Ascending aorta (tissue), 2 donors: ENCODE measurements at regions not wholly inside any gene's neighbourhood (a gene's known extent, or its start where the extent isn't known, plus 50 kb on each side); places are given as distances from the start of the nearest gene placed in this dataset.

Experiments
- DNase-seq, 2 donors: peaks; one replicate each; pipeline ENCODE4 v3.0.0-alpha.2; 2019; ENCODE audit warnings: low spot score in 2 of 2
- H3K27ac ChIP-seq, 2 donors: fragments of 200-600 bp; sonication (generic); one replicate each; pipeline ENCODE4 v1.5.1; 2016 to 2017; ENCODE audit warnings: mild to moderate bottlenecking in 1 of 2
- H3K27me3 ChIP-seq: fragments of 200-600 bp; sonication (generic); one replicate; pipeline ENCODE4 v1.5.1; 2017
- H3K36me3 ChIP-seq, 2 donors: fragments of 200-600 bp; sonication (generic); one replicate each; pipeline ENCODE4 v1.5.1; 2016
- H3K4me1 ChIP-seq, 2 donors: fragments of 200-600 bp; sonication (generic); one replicate each; pipeline ENCODE4 v1.5.1; 2016 to 2017; ENCODE audit warnings: mild to moderate bottlenecking in 1 of 2
- H3K4me3 ChIP-seq, 2 donors: fragments of 200-600 bp; sonication (generic); one replicate each; pipeline ENCODE4 v1.5.1; 2016 to 2017; ENCODE audit warnings: mild to moderate bottlenecking in 1 of 2
- H3K9me3 ChIP-seq, 2 donors: fragments of 200-600 bp; sonication (generic); one replicate each; pipeline ENCODE4 v1.5.1; 2016
- intact Hi-C: fragments of 100-400 bp; cut with DNase I; formaldehyde crosslinking; loops from one replicate; pipeline ENCODE4 v1.15.1; 2023
- TF ChIP-seq, protein P1 (sequence below), 3 experiments: fragments of 200-600 bp in 2 of 3; fragments of 450-650 bp in 1 of 3; sonication (generic) in 2 of 3; IDR thresholded peaks; one replicate each; pipeline ENCODE4 v1.5.1; 2016 to 2019; ENCODE audit warnings: antibody characterized with exemption in 3 of 3, mild to moderate bottlenecking in 1 of 3, moderate library complexity in 1 of 3

DNA sequence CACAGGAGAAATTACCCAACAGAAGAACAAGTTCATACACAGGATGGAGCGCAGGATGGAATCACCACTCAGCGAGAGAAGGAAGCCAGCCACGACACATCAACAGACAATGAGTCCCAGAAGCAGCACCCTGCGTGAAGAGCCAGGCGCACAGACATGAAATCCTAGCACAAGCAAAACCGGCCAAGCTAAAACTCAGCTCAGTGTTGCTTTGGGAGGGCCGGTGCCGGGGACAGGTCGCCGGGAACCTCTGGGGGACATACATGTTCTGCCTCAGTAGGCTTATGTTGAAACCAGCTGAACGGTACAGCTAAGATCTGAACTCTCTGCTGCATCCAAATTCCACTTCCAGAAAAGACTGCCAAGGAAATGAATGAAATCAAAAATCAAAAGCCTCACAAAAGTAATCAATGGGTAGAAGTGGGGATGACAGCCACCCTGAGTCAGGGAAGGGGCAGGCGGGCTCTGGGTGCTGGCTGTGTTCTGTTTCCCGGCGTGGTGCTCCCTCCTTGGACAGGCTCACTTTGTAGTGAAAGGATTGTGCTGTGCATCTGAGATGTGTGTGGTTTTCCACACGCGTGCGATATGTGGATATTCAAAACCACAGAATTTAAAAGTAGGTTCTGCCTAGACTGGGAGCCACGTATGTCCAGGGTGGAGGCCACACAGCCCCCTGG is 114.7 kb downstream of the PDGFA start:
- Histone ChIP-seq H3K4me3 (no peak overlapping the region), H3K36me3 (no peaks in the 10 kb centered on the region), H3K27ac (no peak overlapping the region), H3K9me3 (no peaks in the 10 kb centered on the region), H3K27me3 (no peaks in the 10 kb centered on the region), H3K4me1 (no peaks in the 10 kb centered on the region)
- intact Hi-C loops, result no loop called here
- DNase-seq, result no peak
- TF ChIP-seq, protein P1, sequence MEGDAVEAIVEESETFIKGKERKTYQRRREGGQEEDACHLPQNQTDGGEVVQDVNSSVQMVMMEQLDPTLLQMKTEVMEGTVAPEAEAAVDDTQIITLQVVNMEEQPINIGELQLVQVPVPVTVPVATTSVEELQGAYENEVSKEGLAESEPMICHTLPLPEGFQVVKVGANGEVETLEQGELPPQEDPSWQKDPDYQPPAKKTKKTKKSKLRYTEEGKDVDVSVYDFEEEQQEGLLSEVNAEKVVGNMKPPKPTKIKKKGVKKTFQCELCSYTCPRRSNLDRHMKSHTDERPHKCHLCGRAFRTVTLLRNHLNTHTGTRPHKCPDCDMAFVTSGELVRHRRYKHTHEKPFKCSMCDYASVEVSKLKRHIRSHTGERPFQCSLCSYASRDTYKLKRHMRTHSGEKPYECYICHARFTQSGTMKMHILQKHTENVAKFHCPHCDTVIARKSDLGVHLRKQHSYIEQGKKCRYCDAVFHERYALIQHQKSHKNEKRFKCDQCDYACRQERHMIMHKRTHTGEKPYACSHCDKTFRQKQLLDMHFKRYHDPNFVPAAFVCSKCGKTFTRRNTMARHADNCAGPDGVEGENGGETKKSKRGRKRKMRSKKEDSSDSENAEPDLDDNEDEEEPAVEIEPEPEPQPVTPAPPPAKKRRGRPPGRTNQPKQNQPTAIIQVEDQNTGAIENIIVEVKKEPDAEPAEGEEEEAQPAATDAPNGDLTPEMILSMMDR (IDR thresholded peaks at IDR 0.05), result no peak

- H3K4me1 ChIP-seq, result no peaks in the 10 kb centered on the region
- no peaks in the 10 kb centered on the region for H3K27me3 ChIP-seq
- TF ChIP-seq, protein P1 (IDR thresholded peaks at IDR 0.05), result no peak
- no peaks in the 10 kb centered on the region for H3K9me3 ChIP-seq
- H3K4me3 ChIP-seq, result no peak overlapping the region
- no peak overlapping the region for H3K27ac ChIP-seq
- intact Hi-C loops, result no loop called here
- no peak for DNase-seq
- H3K36me3 ChIP-seq, result no peaks in the 10 kb centered on the region
Measured at GRCh38 chr7:405489-406211, 114.0 kb downstream of the PDGFA start.

- no peak overlapping the region for H3K27ac ChIP-seq
- no peak for DNase-seq
- H3K4me1 ChIP-seq, result no peaks in the 10 kb centered on the region
- intact Hi-C loops, result no loop called here
- H3K9me3 ChIP-seq, result no peaks in the 10 kb centered on the region
- no peaks in the 10 kb centered on the region for H3K36me3 ChIP-seq
- no peak overlapping the region for H3K4me3 ChIP-seq
- TF ChIP-seq, protein P1 (IDR thresholded peaks at IDR 0.05), result no peak
- H3K27me3 ChIP-seq, result no peaks in the 10 kb centered on the region
Measured at GRCh38 chr7:407721-408539, 111.7 kb downstream of the PDGFA start.

GRCh38 chr7:408751-409311 is 110.8 kb downstream of the PDGFA start:
- Histone ChIP-seq H3K9me3 (no peaks in the 10 kb centered on the region), H3K27ac (no peak overlapping the region), H3K4me3 (no peak overlapping the region), H3K36me3 (no peaks in the 10 kb centered on the region), H3K27me3 (no peaks in the 10 kb centered on the region), H3K4me1 (no peaks in the 10 kb centered on the region)
- TF ChIP-seq, protein P1 (IDR thresholded peaks at IDR 0.05), result no peak
- intact Hi-C loops, result no loop called here
- DNase-seq, result no peak

DNA sequence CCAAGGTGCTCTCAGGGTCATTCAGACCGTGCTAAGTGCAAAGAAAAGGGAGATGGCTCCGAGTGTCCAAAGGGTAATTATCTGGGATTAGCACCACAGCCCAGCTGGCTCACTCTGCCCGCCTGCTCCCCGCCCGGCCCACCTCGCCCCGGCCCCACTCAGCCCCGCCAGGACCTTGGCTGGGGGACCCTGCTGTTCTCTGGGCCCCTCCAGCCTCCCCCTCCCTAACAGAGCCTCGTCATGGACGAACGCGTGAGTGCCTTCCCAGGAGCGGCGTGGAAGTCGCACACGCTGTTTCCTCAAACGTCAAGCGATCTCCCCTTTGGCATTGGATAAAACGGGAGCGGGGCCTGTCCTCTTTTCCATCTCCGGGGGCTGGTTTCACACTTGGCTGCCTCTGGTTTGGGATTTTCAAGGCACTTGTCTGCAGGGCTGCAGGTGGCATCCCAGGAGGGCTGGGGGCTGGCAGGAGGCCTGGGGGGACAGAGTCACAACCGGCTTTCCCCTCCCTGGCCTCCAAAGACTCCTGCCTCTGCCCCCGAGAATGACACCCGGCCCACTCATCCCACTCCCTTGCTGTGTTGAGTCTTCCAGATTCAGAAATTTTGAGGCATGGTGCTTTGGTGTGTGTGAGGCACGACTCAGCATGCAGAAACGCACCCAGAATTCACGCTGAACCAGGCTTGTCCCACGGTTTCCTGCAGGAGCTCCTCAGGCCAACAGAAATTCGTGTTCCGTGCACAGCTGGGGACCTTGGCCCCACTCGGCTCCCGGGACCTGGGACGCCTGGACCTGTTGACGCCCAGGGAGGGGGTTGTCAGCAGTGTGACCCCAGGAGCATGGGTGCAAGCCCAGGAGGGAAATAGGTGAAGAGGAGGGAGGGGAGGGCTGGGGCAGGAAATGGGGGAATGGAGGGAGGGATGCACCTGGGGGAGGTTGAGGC is 110.0 kb downstream of the PDGFA start:
- Histone ChIP-seq H3K27ac (no peak overlapping the region), H3K4me3 (no peak overlapping the region), H3K9me3 (no peaks in the 10 kb centered on the region), H3K4me1 (no peaks in the 10 kb centered on the region), H3K27me3 (no peaks in the 10 kb centered on the region), H3K36me3 (no peaks in the 10 kb centered on the region)
- DNase-seq, result no peak
- TF ChIP-seq, protein P1 (IDR thresholded peaks at IDR 0.05), result no peak
- intact Hi-C loops, result no loop called here
